ENCODE measurements at regions not wholly inside any gene's neighbourhood (a gene's known extent, or its start where the extent isn't known, plus 50 kb on each side); places are given as distances from the start of the nearest gene placed in this dataset.

GRCh38 chr7:94239661-94240234 lies 154.9 kb upstream of the COL1A2 start:
- DNase-seq, result no peak

GRCh38 chr7:94240902-94241301 lies 153.8 kb upstream of the COL1A2 start:
- no peak for DNase-seq

GRCh38 chr7:94241402-94241925 lies 153.2 kb upstream of the COL1A2 start:
- no peak for DNase-seq

- no peak for DNase-seq
Measured at GRCh38 chr7:94243066-94243711, 151.5 kb upstream of the COL1A2 start.

- DNase-seq, result no peak
Measured at GRCh38 chr7:94244760-94245159, 149.9 kb upstream of the COL1A2 start.

- DNase-seq, result no peak
Measured at GRCh38 chr7:94245500-94245899, 149.2 kb upstream of the COL1A2 start.

GRCh38 chr7:94247970-94248369 lies 146.7 kb upstream of the COL1A2 start:
- no peak for DNase-seq

GRCh38 chr7:94249631-94250030 lies 145.1 kb upstream of the COL1A2 start:
- no peak for DNase-seq

- DNase-seq, result no peak
Measured at GRCh38 chr7:94250124-94250523, 144.6 kb upstream of the COL1A2 start.

GRCh38 chr7:94250987-94251386 lies 143.7 kb upstream of the COL1A2 start:
- DNase-seq, result no peak

- no peak for DNase-seq
Measured at GRCh38 chr7:94252124-94252523, 142.6 kb upstream of the COL1A2 start.

- no peak for DNase-seq
Measured at GRCh38 chr7:94252971-94253370, 141.7 kb upstream of the COL1A2 start.

- no peak for DNase-seq
Measured at GRCh38 chr7:94253686-94254085, 141.0 kb upstream of the COL1A2 start.

GRCh38 chr7:94258418-94259300 lies 136.0 kb upstream of the COL1A2 start:
- no peak for DNase-seq

GRCh38 chr7:94261067-94261466 lies 133.6 kb upstream of the COL1A2 start:
- no peak for DNase-seq

- no peak for DNase-seq
Measured at GRCh38 chr7:94264756-94265155, 129.9 kb upstream of the COL1A2 start.

GRCh38 chr7:94265456-94265855 lies 129.2 kb upstream of the COL1A2 start:
- no peak for DNase-seq

- DNase-seq, result no peak
Measured at GRCh38 chr7:94266238-94266644, 128.5 kb upstream of the COL1A2 start.

GRCh38 chr7:94270772-94271171 lies 123.9 kb upstream of the COL1A2 start:
- no peak for DNase-seq

GRCh38 chr7:94272821-94273583 lies 121.7 kb upstream of the COL1A2 start:
- DNase-seq, result no peak

- no peak for DNase-seq
Measured at GRCh38 chr7:94274828-94275227, 119.9 kb upstream of the COL1A2 start.

- no peak for DNase-seq
Measured at GRCh38 chr7:94276027-94276426, 118.7 kb upstream of the COL1A2 start.

GRCh38 chr7:94276795-94277194 lies 117.9 kb upstream of the COL1A2 start:
- DNase-seq, result peak; percentile 9

Data from NCI-H748 treated with DMSO at 0.1 percent for 48 hours (cell line).